ENCODE measurements at regions not wholly inside any gene's neighbourhood (a gene's known extent, or its start where the extent isn't known, plus 50 kb on each side); places are given as distances from the start of the nearest gene placed in this dataset.

GRCh38 chr2:220747736-220748135 is 824.4 kb downstream of the EPHA4 start:
- Histone ChIP-seq H3K9me3 (replicated peaks in 1 of 2; ENCODE audit: control insufficient read depth in 2 of 2, insufficient read depth in 1 of 2, low read depth in 1 of 2, low read length in 2 of 2) (no peaks in the 10 kb centered on the region), H2BK12ac (ENCODE audit: low read length) (no peak overlapping the region), H2BK5ac (ENCODE audit: low read length) (no peak overlapping the region), H3K23ac (ENCODE audit: low read depth, low read length, poor library complexity) (no peak overlapping the region), H2AFZ (ENCODE audit: low read length) (no peak overlapping the region), H4K8ac (ENCODE audit: low read depth, low read length) (no peak overlapping the region), H3K4me3 (ENCODE audit: low read length in 2 of 2) (no peak overlapping the region), H3K4me2 (ENCODE audit: insufficient read depth, low read length, poor library complexity, severe bottlenecking) (no peak overlapping the region), H3K79me1 (ENCODE audit: low read depth, low read length) (no peaks in the 10 kb centered on the region), H3K4ac (ENCODE audit: low read length) (no peak overlapping the region), H2AK5ac (ENCODE audit: low read depth, low read length) (no peak overlapping the region), H3K4me1 (ENCODE audit: control insufficient read depth in 2 of 2, insufficient read depth in 1 of 2, low read depth in 1 of 2, low read length in 2 of 2) (peaks cover 0 to 6% of the 10 kb centered on the region in 2 donors), H3K9ac (ENCODE audit: low read depth, low read length, poor library complexity) (no peak overlapping the region), H3K27ac (replicated peaks; ENCODE audit: low read length) (no peak overlapping the region), H3K27me3 (ENCODE audit: control insufficient read depth in 3 of 3, insufficient read depth in 3 of 3, low read depth in 1 of 3, low read length in 3 of 3) (no peaks in the 10 kb centered on the region), H4K91ac (ENCODE audit: low read depth, low read length, poor library complexity) (no peak overlapping the region), H3K36me3 (replicated peaks in 1 of 2; ENCODE audit: control insufficient read depth in 2 of 2, insufficient read depth in 2 of 2, low read length in 2 of 2) (no peaks in the 10 kb centered on the region), H2BK120ac (ENCODE audit: low read depth, low read length) (no peak overlapping the region), H3K18ac (ENCODE audit: low read length) (no peak overlapping the region), H2BK15ac (ENCODE audit: low read length) (no peak overlapping the region), H3K14ac (ENCODE audit: low read length) (no peak overlapping the region)
- DNase-seq (ENCODE audit: low spot score): no peak
- no CpG with 5 or more reads among the region's 1 CpG for WGBS, 2 donors (ENCODE audit: extremely low coverage in 2 of 2, insufficient read length in 2 of 2, insufficient replicate concordance in 1 of 2)

- H3K23ac ChIP-seq (ENCODE audit: low read depth, low read length, poor library complexity): no peak overlapping the region
- H3K9me3 ChIP-seq (replicated peaks in 1 of 2; ENCODE audit: control insufficient read depth in 2 of 2, insufficient read depth in 1 of 2, low read depth in 1 of 2, low read length in 2 of 2): no peaks in the 10 kb centered on the region
- H2AK5ac ChIP-seq (ENCODE audit: low read depth, low read length): no peak overlapping the region
- H2AFZ ChIP-seq (ENCODE audit: low read length): peak overlapping the region; percentile 45
- H3K79me1 ChIP-seq (ENCODE audit: low read depth, low read length): no peaks in the 10 kb centered on the region
- no peak overlapping the region for H2BK120ac ChIP-seq (ENCODE audit: low read depth, low read length)
- no peak overlapping the region for H3K14ac ChIP-seq (ENCODE audit: low read length)
- H3K27me3 ChIP-seq (ENCODE audit: control insufficient read depth in 3 of 3, insufficient read depth in 3 of 3, low read depth in 1 of 3, low read length in 3 of 3): no peaks in the 10 kb centered on the region
- no peak for DNase-seq (ENCODE audit: low spot score)
- peaks cover 0 to 6% of the 10 kb centered on the region in 2 donors for H3K4me1 ChIP-seq (ENCODE audit: control insufficient read depth in 2 of 2, insufficient read depth in 1 of 2, low read depth in 1 of 2, low read length in 2 of 2)
- H3K4me2 ChIP-seq (ENCODE audit: insufficient read depth, low read length, poor library complexity, severe bottlenecking): no peak overlapping the region
- H3K18ac ChIP-seq (ENCODE audit: low read length): peak overlapping the region; percentile 39
- no CpG with 5 or more reads among the region's 12 CpGs for WGBS, 2 donors (ENCODE audit: extremely low coverage in 2 of 2, insufficient read length in 2 of 2, insufficient replicate concordance in 1 of 2)
- H3K27ac ChIP-seq (replicated peaks; ENCODE audit: low read length): no peak overlapping the region
- H2BK5ac ChIP-seq (ENCODE audit: low read length): peak overlapping the region; percentile 9
- H4K8ac ChIP-seq (ENCODE audit: low read depth, low read length): no peak overlapping the region
- H3K4ac ChIP-seq (ENCODE audit: low read length): no peak overlapping the region
- H4K91ac ChIP-seq (ENCODE audit: low read depth, low read length, poor library complexity): no peak overlapping the region
- H3K4me3 ChIP-seq (ENCODE audit: low read length in 2 of 2): peak overlapping the region in 1 of 2 donors; percentile 20
- H2BK15ac ChIP-seq (ENCODE audit: low read length): no peak overlapping the region
- peak overlapping the region; percentile 14 for H2BK12ac ChIP-seq (ENCODE audit: low read length)
- H3K36me3 ChIP-seq (replicated peaks in 1 of 2; ENCODE audit: control insufficient read depth in 2 of 2, insufficient read depth in 2 of 2, low read length in 2 of 2): no peaks in the 10 kb centered on the region
- H3K9ac ChIP-seq (ENCODE audit: low read depth, low read length, poor library complexity): peak overlapping the region; percentile 0
Measured at GRCh38 chr2:220748875-220749479, 823.1 kb downstream of the EPHA4 start.

GRCh38 chr2:220753486-220753885 is 818.6 kb downstream of the EPHA4 start:
- no peak for DNase-seq (ENCODE audit: low spot score)
- no peaks in the 10 kb centered on the region for H3K9me3 ChIP-seq (replicated peaks in 1 of 2; ENCODE audit: control insufficient read depth in 2 of 2, insufficient read depth in 1 of 2, low read depth in 1 of 2, low read length in 2 of 2)
- H4K8ac ChIP-seq (ENCODE audit: low read depth, low read length): no peak overlapping the region
- no peak overlapping the region for H3K23ac ChIP-seq (ENCODE audit: low read depth, low read length, poor library complexity)
- H4K91ac ChIP-seq (ENCODE audit: low read depth, low read length, poor library complexity): no peak overlapping the region
- H3K27ac ChIP-seq (replicated peaks; ENCODE audit: low read length): no peak overlapping the region
- H3K4me2 ChIP-seq (ENCODE audit: insufficient read depth, low read length, poor library complexity, severe bottlenecking): no peak overlapping the region
- H3K27me3 ChIP-seq (ENCODE audit: control insufficient read depth in 3 of 3, insufficient read depth in 3 of 3, low read depth in 1 of 3, low read length in 3 of 3): no peaks in the 10 kb centered on the region
- no peak overlapping the region for H3K14ac ChIP-seq (ENCODE audit: low read length)
- no peaks in the 10 kb centered on the region for H3K36me3 ChIP-seq (replicated peaks in 1 of 2; ENCODE audit: control insufficient read depth in 2 of 2, insufficient read depth in 2 of 2, low read length in 2 of 2)
- H2AFZ ChIP-seq (ENCODE audit: low read length): no peak overlapping the region
- no peak overlapping the region for H2BK5ac ChIP-seq (ENCODE audit: low read length)
- no peak overlapping the region for H2BK120ac ChIP-seq (ENCODE audit: low read depth, low read length)
- H3K9ac ChIP-seq (ENCODE audit: low read depth, low read length, poor library complexity): no peak overlapping the region
- H3K4me1 ChIP-seq (ENCODE audit: control insufficient read depth in 2 of 2, insufficient read depth in 1 of 2, low read depth in 1 of 2, low read length in 2 of 2): peaks cover 0 to 6% of the 10 kb centered on the region in 2 donors
- H2BK15ac ChIP-seq (ENCODE audit: low read length): no peak overlapping the region
- WGBS, 2 donors (ENCODE audit: extremely low coverage in 2 of 2, insufficient read length in 2 of 2, insufficient replicate concordance in 1 of 2): no CpG with 5 or more reads among the region's 3 CpGs
- H2BK12ac ChIP-seq (ENCODE audit: low read length): no peak overlapping the region
- no peak overlapping the region for H2AK5ac ChIP-seq (ENCODE audit: low read depth, low read length)
- no peaks in the 10 kb centered on the region for H3K79me1 ChIP-seq (ENCODE audit: low read depth, low read length)
- H3K4ac ChIP-seq (ENCODE audit: low read length): no peak overlapping the region
- H3K4me3 ChIP-seq (ENCODE audit: low read length in 2 of 2): no peak overlapping the region
- no peak overlapping the region for H3K18ac ChIP-seq (ENCODE audit: low read length)

- no peak for DNase-seq (ENCODE audit: low spot score)
- no CpG with 5 or more reads among the region's 6 CpGs for WGBS, 2 donors (ENCODE audit: extremely low coverage in 2 of 2, insufficient read length in 2 of 2, insufficient replicate concordance in 1 of 2)
Measured at GRCh38 chr2:220756653-220757052, 815.5 kb downstream of the EPHA4 start.

More at GRCh38 chr2:220756653-220757052, 815.5 kb downstream of the EPHA4 start:
- Histone ChIP-seq H3K36me3 (replicated peaks in 1 of 2; ENCODE audit: control insufficient read depth in 2 of 2, insufficient read depth in 2 of 2, low read length in 2 of 2) (no peaks in the 10 kb centered on the region), H2BK15ac (ENCODE audit: low read length) (no peak overlapping the region), H2BK120ac (ENCODE audit: low read depth, low read length) (no peak overlapping the region), H2AFZ (ENCODE audit: low read length) (no peak overlapping the region), H3K4me2 (ENCODE audit: insufficient read depth, low read length, poor library complexity, severe bottlenecking) (no peak overlapping the region), H2AK5ac (ENCODE audit: low read depth, low read length) (no peak overlapping the region), H3K9me3 (replicated peaks in 1 of 2; ENCODE audit: control insufficient read depth in 2 of 2, insufficient read depth in 1 of 2, low read depth in 1 of 2, low read length in 2 of 2) (no peaks in the 10 kb centered on the region), H3K27ac (replicated peaks; ENCODE audit: low read length) (no peak overlapping the region), H4K8ac (ENCODE audit: low read depth, low read length) (no peak overlapping the region), H2BK12ac (ENCODE audit: low read length) (no peak overlapping the region), H3K18ac (ENCODE audit: low read length) (no peak overlapping the region), H3K4ac (ENCODE audit: low read length) (no peak overlapping the region), H4K91ac (ENCODE audit: low read depth, low read length, poor library complexity) (no peak overlapping the region), H2BK5ac (ENCODE audit: low read length) (no peak overlapping the region), H3K27me3 (ENCODE audit: control insufficient read depth in 3 of 3, insufficient read depth in 3 of 3, low read depth in 1 of 3, low read length in 3 of 3) (no peaks in the 10 kb centered on the region), H3K4me3 (ENCODE audit: low read length in 2 of 2) (no peak overlapping the region), H3K4me1 (ENCODE audit: control insufficient read depth in 2 of 2, insufficient read depth in 1 of 2, low read depth in 1 of 2, low read length in 2 of 2) (no peaks in the 10 kb centered on the region), H3K23ac (ENCODE audit: low read depth, low read length, poor library complexity) (no peak overlapping the region), H3K79me1 (ENCODE audit: low read depth, low read length) (no peaks in the 10 kb centered on the region), H3K14ac (ENCODE audit: low read length) (no peak overlapping the region), H3K9ac (ENCODE audit: low read depth, low read length, poor library complexity) (no peak overlapping the region)

All from neuronal stem cell (in vitro differentiated cells).